Fibroblast of villous mesenchyme (primary cell): ENCODE measurements at regions not wholly inside any gene's neighbourhood (a gene's known extent, or its start where the extent isn't known, plus 50 kb on each side); places are given as distances from the start of the nearest gene placed in this dataset.
"Not testable (repeated sequence)": the region's sequence is repeated elsewhere in the genome, so short reads cannot be mapped to it uniquely, and the experiment has no call there.

Experiments
- DNase-seq: peaks from one replicate; pipeline ENCODE4 v3.0.0-alpha.2; 2010; ENCODE audit warnings: low read depth
- H3K4me3 ChIP-seq: 2 replicates; pipeline ENCODE4 v1.5.1; 2011; ENCODE audit warnings: low read depth, mild to moderate bottlenecking, low read length
- TF ChIP-seq, protein P1 (sequence below): IDR thresholded peaks from 2 replicates; pipeline ENCODE4 v1.5.1; 2012; ENCODE audit warnings: low read depth, mild to moderate bottlenecking, low read length; ENCODE audit not compliant: insufficient read depth

DNA sequence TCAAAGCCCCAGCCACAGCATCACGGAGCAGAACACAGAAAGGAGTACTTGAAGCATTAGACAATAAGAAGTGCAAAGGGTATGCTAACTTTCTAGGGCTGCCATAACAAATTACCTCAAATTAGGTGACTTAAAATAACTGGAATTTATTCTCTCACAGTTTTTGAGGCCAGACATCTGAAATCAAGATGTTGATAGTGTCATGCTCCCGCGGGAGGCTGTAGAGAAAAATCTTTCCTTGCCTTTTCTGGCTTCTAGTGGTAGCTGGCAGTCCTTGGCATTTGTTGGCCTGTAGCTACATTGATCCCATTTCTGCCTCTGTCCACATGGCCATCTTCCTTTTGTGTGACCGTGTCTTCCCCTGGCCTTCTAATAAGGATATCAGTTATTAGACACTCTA lies 51.9 kb upstream of the SPDL1 start:
- no peak for DNase-seq

DNA sequence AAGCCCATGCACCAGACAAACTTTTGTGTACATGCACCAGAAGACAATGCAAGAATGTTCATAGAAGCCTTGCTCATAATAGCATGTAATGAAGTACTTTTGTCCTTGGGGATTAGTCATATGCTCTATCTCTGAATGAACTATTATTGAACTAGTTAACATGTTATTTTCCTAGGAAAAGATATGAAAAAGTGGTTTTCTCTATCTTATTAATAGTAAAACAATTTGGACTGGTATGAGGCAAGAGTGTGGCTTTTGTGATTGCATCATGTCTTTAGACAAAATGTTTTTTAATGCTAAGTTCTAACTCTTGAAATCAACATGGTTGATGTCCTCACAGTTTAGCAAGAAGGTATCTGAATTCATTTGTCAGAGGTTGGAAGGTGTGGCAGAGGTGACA lies 55.7 kb upstream of the SPDL1 start:
- TF ChIP-seq, protein P1, sequence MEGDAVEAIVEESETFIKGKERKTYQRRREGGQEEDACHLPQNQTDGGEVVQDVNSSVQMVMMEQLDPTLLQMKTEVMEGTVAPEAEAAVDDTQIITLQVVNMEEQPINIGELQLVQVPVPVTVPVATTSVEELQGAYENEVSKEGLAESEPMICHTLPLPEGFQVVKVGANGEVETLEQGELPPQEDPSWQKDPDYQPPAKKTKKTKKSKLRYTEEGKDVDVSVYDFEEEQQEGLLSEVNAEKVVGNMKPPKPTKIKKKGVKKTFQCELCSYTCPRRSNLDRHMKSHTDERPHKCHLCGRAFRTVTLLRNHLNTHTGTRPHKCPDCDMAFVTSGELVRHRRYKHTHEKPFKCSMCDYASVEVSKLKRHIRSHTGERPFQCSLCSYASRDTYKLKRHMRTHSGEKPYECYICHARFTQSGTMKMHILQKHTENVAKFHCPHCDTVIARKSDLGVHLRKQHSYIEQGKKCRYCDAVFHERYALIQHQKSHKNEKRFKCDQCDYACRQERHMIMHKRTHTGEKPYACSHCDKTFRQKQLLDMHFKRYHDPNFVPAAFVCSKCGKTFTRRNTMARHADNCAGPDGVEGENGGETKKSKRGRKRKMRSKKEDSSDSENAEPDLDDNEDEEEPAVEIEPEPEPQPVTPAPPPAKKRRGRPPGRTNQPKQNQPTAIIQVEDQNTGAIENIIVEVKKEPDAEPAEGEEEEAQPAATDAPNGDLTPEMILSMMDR, result no peak
- no peak overlapping the region for H3K4me3 ChIP-seq
- peak; percentile 12 for DNase-seq

More for the DNA sequence above, 51.9 kb upstream of the SPDL1 start:
- TF ChIP-seq, protein P1, result no peak
- H3K4me3 ChIP-seq, result no peak overlapping the region

DNA sequence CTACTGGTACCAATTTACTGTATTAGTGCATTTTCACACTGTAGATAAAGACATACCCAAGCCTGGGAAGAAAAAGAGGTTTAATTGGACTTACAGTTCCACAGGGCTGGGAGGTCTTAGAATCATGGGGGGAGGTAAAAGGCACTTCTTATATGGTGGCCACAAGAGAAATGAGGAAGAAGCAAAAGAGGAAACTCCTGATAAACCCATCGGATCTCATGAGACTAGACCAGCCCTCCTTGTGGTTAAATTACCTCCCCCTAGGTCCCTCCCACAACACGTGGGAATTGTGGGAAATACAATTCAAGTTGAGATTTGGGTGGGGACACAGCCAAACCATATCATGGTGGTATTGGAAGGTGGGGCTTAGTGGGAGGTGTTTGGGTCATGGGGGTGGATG lies 56.5 kb upstream of the SPDL1 start:
- no peak overlapping the region for H3K4me3 ChIP-seq
- TF ChIP-seq, protein P1, result no peak
- no peak for DNase-seq

DNA sequence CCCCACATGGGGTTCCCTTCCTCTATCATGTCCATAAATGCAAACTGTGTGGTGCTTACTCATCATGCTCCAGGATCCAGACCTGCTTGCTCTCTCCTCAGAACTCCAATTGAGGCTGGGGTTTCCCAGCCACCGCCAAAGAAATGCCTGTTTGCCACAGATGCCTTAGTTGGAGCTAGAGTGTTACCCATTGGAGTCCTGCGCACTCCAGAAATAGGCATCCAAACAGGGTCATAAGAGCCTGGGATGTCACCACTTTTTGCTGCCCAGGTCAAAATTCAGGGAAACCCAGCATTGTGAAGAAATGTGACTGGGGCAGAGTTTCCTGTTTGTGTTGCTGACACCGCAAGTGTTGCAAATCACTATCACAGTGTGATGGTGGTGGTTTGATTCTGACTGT lies 60.7 kb upstream of the SPDL1 start:
- no peak for DNase-seq
- TF ChIP-seq, protein P1, result no peak
- no peak overlapping the region for H3K4me3 ChIP-seq

DNA sequence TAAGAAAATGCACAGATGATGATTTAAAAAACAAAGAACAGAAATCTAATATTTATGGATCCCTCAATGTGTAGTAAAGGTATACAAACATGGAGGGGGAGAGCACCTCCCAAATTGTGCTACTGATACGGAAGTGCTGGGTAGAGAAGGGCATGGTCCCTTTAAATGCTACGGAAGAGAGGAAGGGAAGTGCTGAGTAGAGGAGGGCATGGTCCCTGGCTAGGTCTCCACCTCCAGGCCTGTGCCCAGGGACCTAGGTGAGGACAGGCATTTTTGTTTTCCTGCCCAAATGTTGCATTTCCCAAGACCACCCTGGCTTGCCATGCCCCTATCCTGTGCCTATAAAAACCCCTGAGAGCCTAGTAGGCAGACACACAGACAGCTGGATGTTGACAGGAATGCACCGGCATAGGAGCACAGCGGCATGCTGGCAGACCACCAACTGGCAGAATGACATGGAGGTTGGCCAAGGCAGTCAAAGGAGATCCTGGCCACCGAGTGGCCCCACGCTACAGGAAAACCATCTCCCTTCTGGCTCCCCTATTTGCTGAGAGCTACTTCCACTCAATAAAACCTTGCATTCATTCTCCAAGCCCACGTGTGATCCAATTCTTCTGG lies 62.1 kb upstream of the SPDL1 start:
- DNase-seq, result no peak
- TF ChIP-seq, protein P1, result no peak
- H3K4me3 ChIP-seq, result no peak overlapping the region

DNA sequence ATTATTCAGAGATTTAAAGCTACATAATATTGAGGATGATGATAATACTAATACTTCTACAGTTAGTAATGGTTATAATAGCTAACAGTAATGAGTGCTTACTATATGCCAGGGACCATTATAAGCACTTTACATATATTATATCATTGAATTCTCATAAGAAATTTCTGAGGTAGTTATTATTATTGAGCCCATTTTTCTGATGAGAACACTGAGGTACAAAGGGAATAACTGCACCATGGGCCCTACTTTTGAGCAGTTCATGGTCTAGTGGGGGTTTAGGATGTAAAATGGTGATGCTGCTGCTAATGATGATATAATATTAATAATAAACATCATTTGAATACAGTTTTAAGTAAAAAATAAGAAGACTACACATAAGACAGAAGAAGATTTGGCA lies 64.2 kb upstream of the SPDL1 start:
- no peak for DNase-seq
- TF ChIP-seq, protein P1, result no peak
- no peak overlapping the region for H3K4me3 ChIP-seq

DNA sequence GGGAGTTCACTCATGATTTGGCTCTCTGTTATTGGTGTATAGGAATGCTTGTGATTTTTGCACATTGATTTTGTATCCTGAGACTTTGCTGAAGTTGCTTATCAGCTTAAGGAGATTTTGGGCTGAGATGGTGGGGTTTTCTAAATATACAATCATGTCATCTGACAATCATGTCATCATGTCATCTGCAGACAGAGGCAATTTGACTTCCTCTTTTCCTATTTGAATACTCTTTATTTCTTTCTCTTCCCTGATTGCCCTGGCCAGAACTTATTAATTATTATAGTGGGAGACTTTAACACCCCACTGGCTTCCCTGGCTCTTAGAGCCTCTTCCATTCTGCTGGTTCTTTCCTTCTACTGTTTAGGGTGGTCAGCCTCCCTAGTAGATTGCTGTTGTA lies 64.8 kb upstream of the SPDL1 start:
- DNase-seq, result not testable (repeated sequence)

More for the DNA sequence above, 64.8 kb upstream of the SPDL1 start:
- H3K4me3 ChIP-seq, result not testable (repeated sequence)
